K562 (cell line): ENCODE measurements at regions not wholly inside any gene's neighbourhood (a gene's known extent, or its start where the extent isn't known, plus 50 kb on each side); places are given as distances from the start of the nearest gene placed in this dataset.

ENCODE experiments used
- C11orf30 ChIP-seq: fragments of 450-650 bp; IDR thresholded peaks from 2 replicates; pipeline ENCODE4 v1.6.1; 2016; ENCODE audit warnings: low read depth, mild to moderate bottlenecking
- CREB3 ChIP-seq: fragments of 450-650 bp; conservative IDR thresholded peaks from 2 replicates; pipeline ENCODE4 v1.6.1; 2016; ENCODE audit warnings: missing genetic modification characterization, low read depth, mild to moderate bottlenecking, missing compliant biosample characterization, moderate library complexity
- CXXC5 ChIP-seq: fragments of 250-450 bp; sonication (Bioruptor Pico); IDR thresholded peaks from 2 replicates; pipeline ENCODE4 v1.8.0; 2022; ENCODE audit warnings: inconsistent platforms, mild to moderate bottlenecking, moderate library complexity
- MECOM ChIP-seq: fragments of 250-450 bp; sonication (Bioruptor Pico); IDR thresholded peaks from 2 replicates; pipeline ENCODE4 v1.8.0; 2022; ENCODE audit warnings: inconsistent platforms
- TBL1XR1 ChIP-seq, 2 experiments: IDR thresholded peaks; 2 replicates each; pipeline ENCODE4 v1.6.1; 2012; ENCODE audit warnings: improper control_type of control experiment in 2 of 2, low read length in 2 of 2, mild to moderate bottlenecking in 1 of 2
- ZNF766 ChIP-seq: fragments of 200-800 bp; sonication (Bioruptor generic); conservative IDR thresholded peaks from 2 replicates; pipeline ENCODE4 v1.6.1; 2016; ENCODE audit warnings: missing genetic modification characterization, missing compliant biosample characterization
- TF ChIP-seq, protein P1 (sequence below): sonication (generic); formaldehyde crosslinking; IDR thresholded peaks from 2 replicates; pipeline ENCODE4 v1.8.0; 2022; ENCODE audit warnings: missing genetic modification reagents, mild to moderate bottlenecking, moderate library complexity, borderline replicate concordance
- TF ChIP-seq, protein P2 (sequence below): fragments of 250-450 bp; sonication (Bioruptor Pico); IDR thresholded peaks from 2 replicates; pipeline ENCODE4 v1.5.0; 2021; ENCODE audit warnings: mild to moderate bottlenecking, borderline replicate concordance
- TF ChIP-seq, protein P3 (sequence below): fragments of 200-800 bp; sonication (Bioruptor generic); IDR thresholded peaks from 2 replicates; pipeline ENCODE4 v1.6.1; 2017; ENCODE audit warnings: missing genetic modification characterization, missing compliant biosample characterization

- 0 out of 2 replicates have a peak, but pooled peaks have one; percentile 26 for TF ChIP-seq CREB3 (tag)
- TF ChIP-seq CXXC5 (CRISPR knock-in tag) = 0 out of 2 replicates have a peak, but pooled peaks have one; percentile 17
- TF ChIP-seq, protein P1, sequence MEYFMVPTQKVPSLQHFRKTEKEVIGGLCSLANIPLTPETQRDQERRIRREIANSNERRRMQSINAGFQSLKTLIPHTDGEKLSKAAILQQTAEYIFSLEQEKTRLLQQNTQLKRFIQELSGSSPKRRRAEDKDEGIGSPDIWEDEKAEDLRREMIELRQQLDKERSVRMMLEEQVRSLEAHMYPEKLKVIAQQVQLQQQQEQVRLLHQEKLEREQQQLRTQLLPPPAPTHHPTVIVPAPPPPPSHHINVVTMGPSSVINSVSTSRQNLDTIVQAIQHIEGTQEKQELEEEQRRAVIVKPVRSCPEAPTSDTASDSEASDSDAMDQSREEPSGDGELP (CRISPR knock-in tag) = 0 out of 2 replicates have a peak, but pooled peaks have one; percentile 26
- TF ChIP-seq, protein P2, sequence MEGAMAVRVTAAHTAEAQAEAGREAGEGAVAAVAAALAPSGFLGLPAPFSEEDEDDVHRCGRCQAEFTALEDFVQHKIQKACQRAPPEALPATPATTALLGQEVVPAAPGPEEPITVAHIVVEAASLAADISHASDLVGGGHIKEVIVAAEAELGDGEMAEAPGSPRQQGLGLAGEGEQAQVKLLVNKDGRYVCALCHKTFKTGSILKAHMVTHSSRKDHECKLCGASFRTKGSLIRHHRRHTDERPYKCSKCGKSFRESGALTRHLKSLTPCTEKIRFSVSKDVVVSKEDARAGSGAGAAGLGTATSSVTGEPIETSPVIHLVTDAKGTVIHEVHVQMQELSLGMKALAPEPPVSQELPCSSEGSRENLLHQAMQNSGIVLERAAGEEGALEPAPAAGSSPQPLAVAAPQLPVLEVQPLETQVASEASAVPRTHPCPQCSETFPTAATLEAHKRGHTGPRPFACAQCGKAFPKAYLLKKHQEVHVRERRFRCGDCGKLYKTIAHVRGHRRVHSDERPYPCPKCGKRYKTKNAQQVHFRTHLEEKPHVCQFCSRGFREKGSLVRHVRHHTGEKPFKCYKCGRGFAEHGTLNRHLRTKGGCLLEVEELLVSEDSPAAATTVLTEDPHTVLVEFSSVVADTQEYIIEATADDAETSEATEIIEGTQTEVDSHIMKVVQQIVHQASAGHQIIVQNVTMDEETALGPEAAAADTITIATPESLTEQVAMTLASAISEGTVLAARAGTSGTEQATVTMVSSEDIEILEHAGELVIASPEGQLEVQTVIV (CRISPR knock-in tag) = no peak
- TF ChIP-seq TBL1XR1 (IDR thresholded peaks at IDR 0.05; ENCODE audit: low read length in 2 of 2) = no peak
- TF ChIP-seq, protein P3, sequence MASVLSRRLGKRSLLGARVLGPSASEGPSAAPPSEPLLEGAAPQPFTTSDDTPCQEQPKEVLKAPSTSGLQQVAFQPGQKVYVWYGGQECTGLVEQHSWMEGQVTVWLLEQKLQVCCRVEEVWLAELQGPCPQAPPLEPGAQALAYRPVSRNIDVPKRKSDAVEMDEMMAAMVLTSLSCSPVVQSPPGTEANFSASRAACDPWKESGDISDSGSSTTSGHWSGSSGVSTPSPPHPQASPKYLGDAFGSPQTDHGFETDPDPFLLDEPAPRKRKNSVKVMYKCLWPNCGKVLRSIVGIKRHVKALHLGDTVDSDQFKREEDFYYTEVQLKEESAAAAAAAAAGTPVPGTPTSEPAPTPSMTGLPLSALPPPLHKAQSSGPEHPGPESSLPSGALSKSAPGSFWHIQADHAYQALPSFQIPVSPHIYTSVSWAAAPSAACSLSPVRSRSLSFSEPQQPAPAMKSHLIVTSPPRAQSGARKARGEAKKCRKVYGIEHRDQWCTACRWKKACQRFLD = peak; percentile 26; the same call in 1 of the 2 replicates
- 0 out of 2 replicates have a peak, but pooled peaks have one; percentile 17 for TF ChIP-seq ZNF766 (CRISPR knock-in tag)
- TF ChIP-seq MECOM (CRISPR knock-in tag) = no peak
- TF ChIP-seq C11orf30 = no peak
Measured at GRCh38 chr12:126910570-126910969, 1356.4 kb upstream of the TMEM132C start (continued).
